Endothelial cell of umbilical vein (primary cell): ENCODE measurements at regions not wholly inside any gene's neighbourhood (a gene's known extent, or its start where the extent isn't known, plus 50 kb on each side); places are given as distances from the start of the nearest gene placed in this dataset.

Experiments used
- BruUV-seq: library from RNA; stranded (reverse); fragments of 400-500 nt; replicated peaks from 2 replicates; lab custom pipeline; 2021; lab: Mats Ljungman, UMichigan
- CTCF ChIA-PET: fragments of 300-600, 350-600 bp; sonication (Branson Sonifier 250); formaldehyde crosslinking; loops from one replicate; lab custom pipeline; 2021; ENCODE audit warnings: antibody characterized with exemption, inconsistent platforms; lab: Charles Lee
- POLR2A ChIA-PET: fragments of 300-600, 350-600 bp; sonication (Branson Sonifier 250); formaldehyde crosslinking; loops from one replicate; lab custom pipeline; 2021; ENCODE audit warnings: antibody characterized with exemption, inconsistent platforms; lab: Charles Lee
- DNase-seq: peaks from one replicate; pipeline ENCODE4 v3.0.0-alpha.2; 2011; ENCODE audit warnings: low read depth, low spot score
- FAIRE-seq: peaks from 2 replicates; lab custom pipeline; 2011; peaks lifted over from hg19 to GRCh38; lab: Jason Lieb, UNC
- H2AFZ ChIP-seq: 2 replicates; pipeline ENCODE4 v1.6.0; 2012; ENCODE audit warnings: low read depth, low read length, control low read depth, inconsistent platforms
- H3K27ac ChIP-seq: 2 replicates; pipeline ENCODE4 v1.5.1; 2011; ENCODE audit warnings: low read depth, mild to moderate bottlenecking, control low read depth, low read length, moderate library complexity; ENCODE audit not compliant: insufficient read depth
- H3K27me3 ChIP-seq, 2 experiments: 2 replicates each; pipeline versions ENCODE4 v1.6.0 to v1.6.1; 2011; ENCODE audit warnings: low read length in 2 of 2, mixed read lengths in 1 of 2; ENCODE audit not compliant: control insufficient read depth in 2 of 2, insufficient read depth in 2 of 2
- H3K36me3 ChIP-seq, 2 experiments: 2 replicates in 1 of 2; 3 replicates in 1 of 2; pipeline ENCODE4 v1.5.1; 2011; ENCODE audit warnings: low read length in 2 of 2, mild to moderate bottlenecking in 1 of 2, moderate library complexity in 1 of 2; ENCODE audit not compliant: control insufficient read depth in 2 of 2, insufficient read depth in 2 of 2; ENCODE audit errors: extremely low read depth in 1 of 2
- H3K4me1 ChIP-seq: 3 replicates; pipeline ENCODE4 v1.5.1; 2011; ENCODE audit warnings: mild to moderate bottlenecking, low read length; ENCODE audit not compliant: control insufficient read depth, insufficient read depth; ENCODE audit errors: extremely low read depth
- H3K4me2 ChIP-seq: 2 replicates; pipeline ENCODE4 v1.6.1; 2011; ENCODE audit warnings: low read length, control low read depth, mixed read lengths; ENCODE audit not compliant: insufficient read depth
- H3K4me3 ChIP-seq, 3 experiments: fragments of 200-600 bp in 1 of 3; sonication (generic), shearing (Covaris generic) in 1 of 3; replicated peaks in 1 of 3; 2 replicates each; pipeline ENCODE4 v1.5.1; 2011 to 2016; ENCODE audit warnings: control low read depth in 3 of 3, low read length in 3 of 3, mild to moderate bottlenecking in 2 of 3, inconsistent platforms in 1 of 3, low read depth in 1 of 3, moderate library complexity in 1 of 3; ENCODE audit not compliant: insufficient read depth in 1 of 3
- H3K79me2 ChIP-seq: 2 replicates; pipeline ENCODE4 v1.6.0; 2012; ENCODE audit warnings: low read length, inconsistent platforms; ENCODE audit not compliant: control insufficient read depth, insufficient read depth
- H3K9ac ChIP-seq: replicated peaks from 2 replicates; pipeline ENCODE3; 2011; ENCODE audit warnings: low read length, control low read depth; ENCODE audit not compliant: insufficient read depth; ENCODE audit errors: extremely low read depth
- H3K9me1 ChIP-seq: replicated peaks from 3 replicates; pipeline ENCODE4 v1.6.0; 2011; ENCODE audit warnings: mild to moderate bottlenecking, low read length; ENCODE audit not compliant: control insufficient read depth, insufficient read depth; ENCODE audit errors: extremely low read depth
- H3K9me3 ChIP-seq: replicated peaks from 2 replicates; pipeline ENCODE4 v1.5.1; 2012; ENCODE audit warnings: low read length, inconsistent platforms; ENCODE audit not compliant: control insufficient read depth, insufficient read depth
- H4K20me1 ChIP-seq: replicated peaks from 2 replicates; pipeline ENCODE3; 2011; ENCODE audit warnings: mild to moderate bottlenecking, low read length; ENCODE audit not compliant: control insufficient read depth, insufficient read depth; ENCODE audit errors: extremely low read depth
- CTCF ChIP-seq, 2 donors: IDR thresholded peaks; 1 replicate in 1 of 2; 2 replicates in 1 of 2; pipeline ENCODE4 v1.5.1; 2011; ENCODE audit warnings: low read length in 2 of 2, mild to moderate bottlenecking in 2 of 2, moderate library complexity in 2 of 2, control low read depth in 1 of 2, inconsistent platforms in 1 of 2, low read depth in 1 of 2; ENCODE audit not compliant: insufficient read depth in 1 of 2; ENCODE audit errors: extremely low read depth in 1 of 2
- EZH2 ChIP-seq: IDR thresholded peaks from 2 replicates; pipeline ENCODE4 v1.6.1; 2012; ENCODE audit warnings: borderline replicate concordance, low read depth, mild to moderate bottlenecking, moderate library complexity, low read length, inconsistent platforms; ENCODE audit not compliant: severe bottlenecking
- FOS ChIP-seq: IDR thresholded peaks from 2 replicates; pipeline ENCODE4 v1.6.1; 2011; ENCODE audit warnings: mild to moderate bottlenecking, low read length, moderate library complexity, borderline replicate concordance; ENCODE audit not compliant: insufficient read depth
- GATA2 ChIP-seq: IDR thresholded peaks from 2 replicates; pipeline ENCODE4 v1.7.0; 2011; ENCODE audit warnings: low read depth, mild to moderate bottlenecking, moderate library complexity, mixed read lengths, low read length; ENCODE audit not compliant: insufficient read length, insufficient read depth
- JUN ChIP-seq: IDR thresholded peaks from 2 replicates; pipeline ENCODE4 v1.6.1; 2011; ENCODE audit warnings: borderline replicate concordance, low read depth; ENCODE audit not compliant: insufficient read length, insufficient read depth
- MAX ChIP-seq: IDR thresholded peaks from 2 replicates; pipeline ENCODE4 v1.6.1; 2011; ENCODE audit not compliant: insufficient read depth, insufficient read length
- MYC ChIP-seq: IDR thresholded peaks from one replicate; pipeline ENCODE4 v1.6.1; 2011; ENCODE audit warnings: mild to moderate bottlenecking, low read depth, low read length
- POLR2A ChIP-seq: IDR thresholded peaks from 2 replicates; pipeline ENCODE4 v1.6.1; 2012; ENCODE audit warnings: low read depth, mild to moderate bottlenecking, control low read depth, low read length
- POLR2AphosphoS5 ChIP-seq: IDR thresholded peaks from 2 replicates; pipeline ENCODE4 v1.6.1; 2012; ENCODE audit warnings: low read depth, mild to moderate bottlenecking, control low read depth, low read length, moderate library complexity; ENCODE audit not compliant: insufficient read depth
- dilution Hi-C: fragments of 300-500 bp; cut with MboI; formaldehyde crosslinking; loops from one replicate; pipeline ENCODE4 v1.15.0; 2019; ENCODE audit warnings: low sequenced_read_pairs; ENCODE audit not compliant: extremely low pct_ligation_motif_present
- intact Hi-C: fragments of 100-400 bp; cut with micrococcal nuclease; formaldehyde crosslinking; loops from one replicate; pipeline ENCODE4 v1.10.0; 2022

- H2AFZ ChIP-seq, result no peak overlapping the region
- FAIRE-seq (no peak), DNase-seq (no peak)
- dilution Hi-C loops, result no loop called here
- H3K27ac ChIP-seq, result no peak overlapping the region
- no peak overlapping the region for H3K4me3 ChIP-seq
- no peak overlapping the region for H3K4me2 ChIP-seq
- H3K4me1 ChIP-seq, result no peaks in the 10 kb centered on the region
- intact Hi-C loops, result no loop called here
- H3K36me3 ChIP-seq, result no peaks in the 10 kb centered on the region
- no peaks in the 10 kb centered on the region for H3K9me1 ChIP-seq
- ChIA-PET CTCF (no interaction called here), POLR2A (no interaction called here)
- BruUV-seq, result no TSS peak
- TF ChIP-seq POLR2AphosphoS5 (no peak), POLR2A (no peak), CTCF (IDR thresholded peaks at IDR 0.05; ENCODE audit: extremely low read depth in 1 of 2, insufficient read depth in 1 of 2, low read depth in 1 of 2, low read length in 2 of 2) (no peak), MYC (no peak), MAX (no peak), FOS (no peak), JUN (no peak), EZH2 (no peak), GATA2 (no peak)
- no peaks in the 10 kb centered on the region for H3K9me3 ChIP-seq
- no peak overlapping the region for H3K9ac ChIP-seq
- no peaks in the 10 kb centered on the region for H4K20me1 ChIP-seq
- H3K79me2 ChIP-seq, result no peaks in the 10 kb centered on the region
- H3K27me3 ChIP-seq, result peaks cover 2 to 5% of the 10 kb centered on the region in 2 experiments
Observed at GRCh38 chr11:44426958-44427357, 117.0 kb upstream of the ALX4 start.
